D721Med (cell line): ENCODE measurements at regions not wholly inside any gene's neighbourhood (a gene's known extent, or its start where the extent isn't known, plus 50 kb on each side); places are given as distances from the start of the nearest gene placed in this dataset.

ENCODE experiments used
- DNase-seq: peaks from one replicate; pipeline ENCODE4 v3.0.0; 2011; ENCODE audit warnings: low spot score; ENCODE audit not compliant: insufficient read length
- FAIRE-seq: peaks from 2 replicates; lab custom pipeline; 2011; peaks lifted over from hg19 to GRCh38; lab: Jason Lieb, UNC
- TF ChIP-seq, protein P1 (sequence below): IDR thresholded peaks from 2 replicates; pipeline ENCODE4 v1.5.1; 2012; ENCODE audit warnings: mild to moderate bottlenecking, control low read depth; ENCODE audit not compliant: insufficient read depth; ENCODE audit errors: missing control alignments

DNA sequence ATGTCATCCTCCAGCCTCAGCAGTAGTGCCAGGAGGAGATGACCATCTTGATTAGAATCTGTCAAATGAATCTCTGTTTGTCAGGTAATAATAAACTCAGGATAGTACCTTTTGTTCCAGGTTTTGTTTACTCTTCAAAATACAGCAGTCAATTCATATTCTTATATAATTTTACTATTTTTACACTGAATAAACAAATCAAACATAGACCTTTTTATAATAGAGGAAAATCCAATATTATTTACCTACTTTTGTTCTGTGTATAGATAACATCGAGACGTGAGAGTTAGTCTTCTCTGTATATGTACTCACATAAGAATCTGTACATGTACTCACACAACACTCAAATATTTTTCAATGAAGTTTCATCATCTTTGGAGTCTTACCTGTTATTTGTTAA is 365.4 kb upstream of the EPHA5 start:
- DNase-seq (no peak), FAIRE-seq (no peak)
- TF ChIP-seq, protein P1, sequence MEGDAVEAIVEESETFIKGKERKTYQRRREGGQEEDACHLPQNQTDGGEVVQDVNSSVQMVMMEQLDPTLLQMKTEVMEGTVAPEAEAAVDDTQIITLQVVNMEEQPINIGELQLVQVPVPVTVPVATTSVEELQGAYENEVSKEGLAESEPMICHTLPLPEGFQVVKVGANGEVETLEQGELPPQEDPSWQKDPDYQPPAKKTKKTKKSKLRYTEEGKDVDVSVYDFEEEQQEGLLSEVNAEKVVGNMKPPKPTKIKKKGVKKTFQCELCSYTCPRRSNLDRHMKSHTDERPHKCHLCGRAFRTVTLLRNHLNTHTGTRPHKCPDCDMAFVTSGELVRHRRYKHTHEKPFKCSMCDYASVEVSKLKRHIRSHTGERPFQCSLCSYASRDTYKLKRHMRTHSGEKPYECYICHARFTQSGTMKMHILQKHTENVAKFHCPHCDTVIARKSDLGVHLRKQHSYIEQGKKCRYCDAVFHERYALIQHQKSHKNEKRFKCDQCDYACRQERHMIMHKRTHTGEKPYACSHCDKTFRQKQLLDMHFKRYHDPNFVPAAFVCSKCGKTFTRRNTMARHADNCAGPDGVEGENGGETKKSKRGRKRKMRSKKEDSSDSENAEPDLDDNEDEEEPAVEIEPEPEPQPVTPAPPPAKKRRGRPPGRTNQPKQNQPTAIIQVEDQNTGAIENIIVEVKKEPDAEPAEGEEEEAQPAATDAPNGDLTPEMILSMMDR = no peak

DNA sequence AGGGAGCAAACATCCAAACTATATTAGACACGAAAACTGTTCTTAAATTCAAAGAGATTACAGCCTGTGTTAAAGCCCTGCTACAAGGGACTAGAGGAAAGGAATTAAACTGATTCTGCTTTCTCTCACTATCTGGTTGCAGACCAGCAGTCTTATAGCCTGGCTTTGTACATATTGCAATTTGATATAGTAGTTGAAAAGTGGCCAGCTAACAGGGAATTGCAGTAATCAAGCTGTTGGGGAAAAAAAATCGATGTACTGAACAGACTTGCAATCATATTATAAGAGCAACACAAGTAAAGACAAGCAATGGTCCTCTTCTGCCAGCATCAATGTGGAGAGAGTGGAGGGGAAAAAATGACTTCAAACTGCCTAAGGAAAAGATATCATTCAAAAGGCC is 364.4 kb upstream of the EPHA5 start:
- TF ChIP-seq, protein P1 = no peak

DNA sequence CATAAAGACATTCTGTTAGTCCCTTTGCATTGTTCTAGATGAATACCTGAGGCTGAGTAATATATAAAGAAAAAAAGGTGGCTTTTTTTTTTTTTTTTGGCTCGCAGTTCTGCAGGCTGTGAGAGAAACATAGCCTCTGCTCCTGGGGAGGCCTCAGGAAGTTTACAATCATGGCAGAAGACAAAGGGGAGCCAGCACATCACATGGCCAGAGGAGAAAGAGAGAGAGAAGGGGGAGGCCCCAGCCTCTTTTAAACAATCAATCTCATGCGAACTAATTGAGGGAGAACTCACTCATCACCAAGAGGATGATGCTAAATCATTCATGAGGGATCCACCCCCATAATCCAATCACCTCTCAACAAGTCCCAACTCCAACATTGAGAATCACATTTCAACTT is 364.0 kb upstream of the EPHA5 start:
- TF ChIP-seq, protein P1 = no peak
- DNase-seq = no peak
- no peak for FAIRE-seq

More for the DNA sequence above, 364.4 kb upstream of the EPHA5 start:
- DNase-seq (no peak), FAIRE-seq (no peak)

DNA sequence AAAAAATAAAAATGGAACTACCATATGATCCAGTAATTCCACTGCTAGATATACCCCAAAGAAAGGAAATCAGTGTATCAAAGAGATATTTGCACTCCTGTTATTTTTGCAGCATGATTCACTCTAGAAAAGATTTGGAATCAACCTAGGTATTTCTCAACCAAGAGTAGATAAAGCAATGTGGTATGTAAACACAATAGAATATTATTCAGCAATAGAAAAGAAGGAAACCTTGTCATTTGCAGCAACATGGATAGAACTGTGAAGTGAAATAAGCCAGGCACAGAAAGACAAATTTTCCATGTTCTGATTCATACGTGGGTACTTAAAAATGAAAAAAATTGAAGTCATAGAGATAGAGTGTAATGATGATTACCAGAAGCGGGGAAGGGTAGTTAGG is 362.3 kb upstream of the EPHA5 start:
- no peak for FAIRE-seq
- TF ChIP-seq, protein P1 = no peak
- no peak for DNase-seq

DNA sequence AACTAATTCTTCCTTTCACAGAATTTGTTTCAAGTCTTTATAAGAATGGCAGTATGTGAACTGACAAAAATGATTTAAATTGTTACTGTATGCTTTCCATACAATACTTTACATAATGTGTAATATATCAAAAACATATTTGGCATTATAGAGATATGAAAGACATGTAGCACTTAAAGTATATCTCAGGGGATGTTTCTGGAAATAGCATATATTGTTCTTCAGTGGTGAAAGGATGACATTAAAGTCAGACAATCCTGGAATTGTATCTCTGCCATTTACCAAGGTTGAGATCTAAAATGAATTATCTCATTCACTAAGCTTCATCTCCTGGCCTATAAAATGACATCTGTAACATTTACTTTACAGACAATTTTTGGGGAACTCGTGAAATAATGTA is 358.4 kb upstream of the EPHA5 start:
- TF ChIP-seq, protein P1 = no peak
- no peak for FAIRE-seq
- DNase-seq = no peak

DNA sequence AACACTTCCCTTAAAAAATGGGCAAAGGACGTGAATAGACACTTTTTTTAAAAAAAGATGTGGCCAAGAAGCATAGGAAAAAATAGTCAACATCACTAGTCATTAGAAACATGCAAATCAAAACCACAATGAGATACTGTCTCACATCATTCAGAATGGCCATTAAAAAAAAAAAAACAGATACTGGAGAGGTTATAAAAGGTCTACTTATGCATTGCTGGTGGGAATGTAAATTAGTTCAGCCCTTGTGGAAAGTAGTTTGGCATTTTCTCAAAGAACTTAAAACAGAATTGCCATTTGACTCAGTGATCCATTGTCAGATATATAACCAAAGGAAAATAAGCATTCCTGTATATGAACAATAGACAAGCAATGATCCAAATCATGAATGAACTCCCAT is 352.8 kb upstream of the EPHA5 start:
- FAIRE-seq = no peak
- TF ChIP-seq, protein P1 = no peak
- DNase-seq = no peak

DNA sequence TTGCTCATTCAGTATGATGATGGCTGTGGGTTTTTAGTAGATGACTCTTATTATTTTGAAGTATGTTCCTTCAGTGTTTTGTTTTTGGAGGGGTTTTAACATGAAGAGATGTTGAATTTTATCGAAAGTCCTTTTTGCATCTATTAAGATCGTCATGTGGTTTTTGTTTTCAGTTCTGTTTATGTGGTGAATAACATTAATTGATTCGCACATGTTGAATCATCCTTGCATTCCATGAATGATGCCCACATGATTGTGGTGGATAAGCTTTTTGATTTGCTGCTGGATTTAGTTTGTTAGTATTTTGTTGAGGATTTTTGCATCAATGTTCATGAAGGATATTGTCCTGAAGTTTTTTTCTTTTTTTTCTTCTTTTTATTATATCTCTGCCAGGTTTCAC is 347.4 kb upstream of the EPHA5 start:
- FAIRE-seq (no peak), DNase-seq (no peak)
- TF ChIP-seq, protein P1 = no peak
